Mesothelial cell of epicardium (in vitro differentiated cells): ENCODE measurements at regions not wholly inside any gene's neighbourhood (a gene's known extent, or its start where the extent isn't known, plus 50 kb on each side); places are given as distances from the start of the nearest gene placed in this dataset.

Source experiments
- DNase-seq, 2 experiments: peaks; one replicate each; pipeline ENCODE4 v3.0.0; 2021; ENCODE audit warnings: low spot score in 2 of 2; ENCODE audit not compliant: unreplicated experiment in 2 of 2
- H3K27ac Mint-ChIP-seq: 2 replicates; pipeline ENCODE4 v1.8.0; 2021; ENCODE audit warnings: mixed read lengths
- H3K27me3 Mint-ChIP-seq: 2 replicates; pipeline ENCODE4 v1.8.0; 2021; ENCODE audit warnings: low read depth, mixed read lengths
- H3K36me3 Mint-ChIP-seq: 2 replicates; pipeline ENCODE4 v1.8.0; 2021; ENCODE audit warnings: mixed read lengths
- H3K4me1 Mint-ChIP-seq: 2 replicates; pipeline ENCODE4 v1.8.0; 2021; ENCODE audit warnings: mixed read lengths
- H3K4me3 Mint-ChIP-seq: 2 replicates; pipeline ENCODE4 v1.8.0; 2021; ENCODE audit warnings: mild to moderate bottlenecking, moderate library complexity, mixed read lengths
- H3K9me3 Mint-ChIP-seq: 2 replicates; pipeline ENCODE4 v1.8.0; 2021; ENCODE audit warnings: mixed read lengths
- CTCF ChIP-seq: fragments of 200-600 bp; sonication (generic); IDR thresholded peaks from one replicate; pipeline ENCODE4 v1.5.0; 2021; ENCODE audit warnings: antibody characterized with exemption; ENCODE audit not compliant: unreplicated experiment

GRCh38 chr10:10831085-10831484, 186.6 kb upstream of the CELF2 start:
- TF ChIP-seq CTCF = no peak
- Mint-ChIP-seq H3K9me3 (peaks cover 14% of the 10 kb centered on the region), H3K27ac (no peak overlapping the region), H3K4me3 (no peak overlapping the region), H3K36me3 (no peaks in the 10 kb centered on the region), H3K27me3 (no peaks in the 10 kb centered on the region), H3K4me1 (no peaks in the 10 kb centered on the region)
- DNase-seq = no peak

GRCh38 chr10:10833955-10834354, 183.7 kb upstream of the CELF2 start:
- H3K27ac Mint-ChIP-seq = no peak overlapping the region
- no peaks in the 10 kb centered on the region for H3K36me3 Mint-ChIP-seq
- H3K9me3 Mint-ChIP-seq = peaks cover 30% of the 10 kb centered on the region
- no peak for TF ChIP-seq CTCF
- no peak overlapping the region for H3K4me3 Mint-ChIP-seq
- H3K4me1 Mint-ChIP-seq = no peaks in the 10 kb centered on the region
- DNase-seq = no peak
- H3K27me3 Mint-ChIP-seq = no peaks in the 10 kb centered on the region

- Mint-ChIP-seq H3K4me1 (no peaks in the 10 kb centered on the region), H3K27me3 (peaks cover 11% of the 10 kb centered on the region), H3K36me3 (peaks cover 4% of the 10 kb centered on the region), H3K27ac (no peak overlapping the region), H3K9me3 (peaks cover 32% of the 10 kb centered on the region), H3K4me3 (no peak overlapping the region)
- TF ChIP-seq CTCF = no peak
- DNase-seq = no peak
Measured at GRCh38 chr10:10844251-10844650, 173.4 kb upstream of the CELF2 start.

GRCh38 chr10:10845185-10845584, 172.5 kb upstream of the CELF2 start:
- Mint-ChIP-seq H3K27me3 (peaks cover 11% of the 10 kb centered on the region), H3K4me3 (no peak overlapping the region), H3K36me3 (peaks cover 2% of the 10 kb centered on the region), H3K27ac (no peak overlapping the region), H3K9me3 (peaks cover 22% of the 10 kb centered on the region), H3K4me1 (no peaks in the 10 kb centered on the region)
- no peak for DNase-seq
- no peak for TF ChIP-seq CTCF

GRCh38 chr10:10845826-10846503, 171.7 kb upstream of the CELF2 start:
- H3K9me3 Mint-ChIP-seq = peaks cover 15% of the 10 kb centered on the region
- peaks cover 11% of the 10 kb centered on the region for H3K27me3 Mint-ChIP-seq
- H3K4me1 Mint-ChIP-seq = peaks cover under 1% of the 10 kb centered on the region
- no peak overlapping the region for H3K27ac Mint-ChIP-seq
- no peak for DNase-seq
- no peaks in the 10 kb centered on the region for H3K36me3 Mint-ChIP-seq
- TF ChIP-seq CTCF = no peak
- H3K4me3 Mint-ChIP-seq = no peak overlapping the region

- Mint-ChIP-seq H3K36me3 (no peaks in the 10 kb centered on the region), H3K4me1 (peaks cover 6% of the 10 kb centered on the region), H3K4me3 (no peak overlapping the region), H3K9me3 (peaks cover 13% of the 10 kb centered on the region), H3K27ac (no peak overlapping the region), H3K27me3 (peaks cover 11% of the 10 kb centered on the region)
- DNase-seq = no peak
- no peak for TF ChIP-seq CTCF
Measured at GRCh38 chr10:10846504-10846900, 171.2 kb upstream of the CELF2 start.
